A673 (cell line): ENCODE measurements at regions not wholly inside any gene's neighbourhood (a gene's known extent, or its start where the extent isn't known, plus 50 kb on each side); places are given as distances from the start of the nearest gene placed in this dataset.

Experiments
- EZH2 ChIP-seq: fragments of 200-600 bp; sonication (generic); IDR thresholded peaks from 2 replicates; pipeline ENCODE4 v1.6.1; 2017; ENCODE audit warnings: borderline replicate concordance, low read depth, mild to moderate bottlenecking, mixed read lengths, antibody characterized with exemption, low read length; ENCODE audit not compliant: poor library complexity, severe bottlenecking
- TF ChIP-seq, protein P1 (sequence below): fragments of 300-800, 200-600 bp; sonication (generic); conservative IDR thresholded peaks from 2 replicates; pipeline ENCODE4 v1.5.1; 2017; ENCODE audit warnings: low read depth, mild to moderate bottlenecking, antibody characterized with exemption, low read length, moderate library complexity, mixed read lengths

DNA sequence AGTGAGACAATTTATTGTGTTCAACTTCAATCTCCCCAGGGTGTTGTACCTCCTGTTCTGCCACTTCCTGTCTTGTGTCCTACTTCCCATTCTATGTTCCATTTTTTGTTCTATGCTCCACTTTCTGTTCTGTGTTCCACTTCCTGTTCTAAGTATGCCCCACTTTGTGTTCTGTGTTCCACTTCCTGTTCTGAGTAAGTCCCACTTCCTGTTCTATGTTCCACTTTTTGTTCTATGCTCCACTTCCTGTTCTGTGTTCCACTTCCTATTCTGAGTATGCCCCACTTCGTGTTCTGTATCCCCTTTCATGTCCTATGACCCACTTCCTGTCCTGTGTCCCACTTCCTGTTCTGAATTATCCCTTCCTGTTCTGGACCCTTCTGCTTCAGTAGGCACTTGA, 732.7 kb downstream of the TBC1D22A start:
- TF ChIP-seq, protein P1, sequence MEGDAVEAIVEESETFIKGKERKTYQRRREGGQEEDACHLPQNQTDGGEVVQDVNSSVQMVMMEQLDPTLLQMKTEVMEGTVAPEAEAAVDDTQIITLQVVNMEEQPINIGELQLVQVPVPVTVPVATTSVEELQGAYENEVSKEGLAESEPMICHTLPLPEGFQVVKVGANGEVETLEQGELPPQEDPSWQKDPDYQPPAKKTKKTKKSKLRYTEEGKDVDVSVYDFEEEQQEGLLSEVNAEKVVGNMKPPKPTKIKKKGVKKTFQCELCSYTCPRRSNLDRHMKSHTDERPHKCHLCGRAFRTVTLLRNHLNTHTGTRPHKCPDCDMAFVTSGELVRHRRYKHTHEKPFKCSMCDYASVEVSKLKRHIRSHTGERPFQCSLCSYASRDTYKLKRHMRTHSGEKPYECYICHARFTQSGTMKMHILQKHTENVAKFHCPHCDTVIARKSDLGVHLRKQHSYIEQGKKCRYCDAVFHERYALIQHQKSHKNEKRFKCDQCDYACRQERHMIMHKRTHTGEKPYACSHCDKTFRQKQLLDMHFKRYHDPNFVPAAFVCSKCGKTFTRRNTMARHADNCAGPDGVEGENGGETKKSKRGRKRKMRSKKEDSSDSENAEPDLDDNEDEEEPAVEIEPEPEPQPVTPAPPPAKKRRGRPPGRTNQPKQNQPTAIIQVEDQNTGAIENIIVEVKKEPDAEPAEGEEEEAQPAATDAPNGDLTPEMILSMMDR = no peak
- TF ChIP-seq EZH2 = no peak
